Astrocyte (in vitro differentiated cells and primary cell): ENCODE measurements at regions not wholly inside any gene's neighbourhood (a gene's known extent, or its start where the extent isn't known, plus 50 kb on each side); places are given as distances from the start of the nearest gene placed in this dataset.

Experiments
- EZH2 ChIP-seq: IDR thresholded peaks from 2 replicates; pipeline ENCODE4 v1.6.1; 2012; ENCODE audit warnings: mild to moderate bottlenecking, low read length, inconsistent platforms; ENCODE audit not compliant: insufficient read depth
- TF ChIP-seq, protein P1 (sequence below): IDR thresholded peaks from 2 replicates; pipeline ENCODE4 v1.5.1; 2011; ENCODE audit warnings: low read depth, mild to moderate bottlenecking, inconsistent platforms, low read length, moderate library complexity; ENCODE audit not compliant: insufficient read depth

DNA sequence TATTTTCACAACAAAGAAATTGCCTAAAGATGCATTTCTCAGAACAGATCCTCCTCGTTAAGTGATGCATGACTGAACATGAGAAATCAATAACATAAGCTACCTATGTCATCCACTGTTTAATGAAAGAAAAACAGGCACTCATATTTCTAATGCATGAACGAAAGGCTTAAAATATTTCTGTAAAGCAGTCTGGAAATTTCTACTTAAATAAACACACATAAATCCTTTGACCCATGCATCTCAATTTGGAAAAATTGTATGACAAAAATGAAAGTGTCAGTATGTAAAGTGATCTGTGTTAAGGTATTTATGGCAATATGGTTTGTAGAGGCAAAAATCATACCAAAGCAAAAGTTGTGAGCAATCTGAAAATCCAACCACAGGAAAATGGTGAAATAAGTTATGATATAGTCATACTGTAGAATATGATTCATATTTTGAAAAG is 399.2 kb upstream of the GRAMD2B start:
- TF ChIP-seq EZH2, result no peak
- TF ChIP-seq, protein P1, sequence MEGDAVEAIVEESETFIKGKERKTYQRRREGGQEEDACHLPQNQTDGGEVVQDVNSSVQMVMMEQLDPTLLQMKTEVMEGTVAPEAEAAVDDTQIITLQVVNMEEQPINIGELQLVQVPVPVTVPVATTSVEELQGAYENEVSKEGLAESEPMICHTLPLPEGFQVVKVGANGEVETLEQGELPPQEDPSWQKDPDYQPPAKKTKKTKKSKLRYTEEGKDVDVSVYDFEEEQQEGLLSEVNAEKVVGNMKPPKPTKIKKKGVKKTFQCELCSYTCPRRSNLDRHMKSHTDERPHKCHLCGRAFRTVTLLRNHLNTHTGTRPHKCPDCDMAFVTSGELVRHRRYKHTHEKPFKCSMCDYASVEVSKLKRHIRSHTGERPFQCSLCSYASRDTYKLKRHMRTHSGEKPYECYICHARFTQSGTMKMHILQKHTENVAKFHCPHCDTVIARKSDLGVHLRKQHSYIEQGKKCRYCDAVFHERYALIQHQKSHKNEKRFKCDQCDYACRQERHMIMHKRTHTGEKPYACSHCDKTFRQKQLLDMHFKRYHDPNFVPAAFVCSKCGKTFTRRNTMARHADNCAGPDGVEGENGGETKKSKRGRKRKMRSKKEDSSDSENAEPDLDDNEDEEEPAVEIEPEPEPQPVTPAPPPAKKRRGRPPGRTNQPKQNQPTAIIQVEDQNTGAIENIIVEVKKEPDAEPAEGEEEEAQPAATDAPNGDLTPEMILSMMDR, result no peak
